ENCODE measurements at regions not wholly inside any gene's neighbourhood (a gene's known extent, or its start where the extent isn't known, plus 50 kb on each side); places are given as distances from the start of the nearest gene placed in this dataset.

DNA sequence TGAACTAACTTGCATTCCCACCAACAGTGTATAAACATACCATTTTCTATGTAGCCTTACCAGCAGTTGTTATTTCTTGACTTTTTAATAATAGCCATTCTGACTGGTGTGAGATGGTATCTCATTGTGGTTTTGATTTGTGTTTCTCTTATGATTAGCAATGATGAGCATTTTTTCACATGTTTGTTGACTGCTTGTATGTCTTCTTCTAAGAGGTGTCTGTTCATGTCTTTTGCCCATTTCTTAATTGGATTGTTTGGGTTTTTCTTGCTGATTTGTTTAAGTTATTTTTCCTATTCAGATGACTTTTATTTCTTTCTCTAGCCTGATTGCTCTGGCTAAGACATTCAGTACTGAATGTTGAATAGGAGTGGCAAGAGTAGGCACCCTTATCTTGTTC lies 230.3 kb downstream of the DAD1 start:
- TF ChIP-seq EZH2 (IDR thresholded peaks at IDR 0.05; ENCODE audit: low read length) (no peak), CTCF (optimal IDR thresholded peaks at IDR 0.05 in 1 of 3, IDR thresholded peaks at IDR 0.05 in 1 of 3, conservative IDR thresholded peaks at IDR 0.05 in 1 of 3; ENCODE audit: extremely low read depth in 1 of 3, insufficient read depth in 2 of 3, low read length in 3 of 3) (no peak)
